ENCODE measurements at regions not wholly inside any gene's neighbourhood (a gene's known extent, or its start where the extent isn't known, plus 50 kb on each side); places are given as distances from the start of the nearest gene placed in this dataset.

- Histone ChIP-seq H4K20me1 (replicated peaks; ENCODE audit: control insufficient read depth, extremely low read depth, insufficient read depth, low read length) (no peaks in the 10 kb centered on the region), H3K36me3 (ENCODE audit: control insufficient read depth in 2 of 2, extremely low read depth in 1 of 2, insufficient read depth in 2 of 2, low read length in 2 of 2) (no peaks in the 10 kb centered on the region), H3K9ac (replicated peaks; ENCODE audit: extremely low read depth, insufficient read depth, low read length) (no peak overlapping the region), H3K4me2 (ENCODE audit: insufficient read depth, low read length) (no peak overlapping the region), H3K27ac (ENCODE audit: insufficient read depth, low read depth, low read length) (no peak overlapping the region), H3K79me2 (ENCODE audit: control insufficient read depth, insufficient read depth, low read length) (no peaks in the 10 kb centered on the region), H3K27me3 (ENCODE audit: control insufficient read depth in 2 of 2, insufficient read depth in 2 of 2, low read length in 2 of 2) (no peaks in the 10 kb centered on the region), H3K9me3 (replicated peaks; ENCODE audit: control insufficient read depth, insufficient read depth, low read length) (no peaks in the 10 kb centered on the region), H2AFZ (ENCODE audit: low read depth, low read length) (no peak overlapping the region), H3K9me1 (replicated peaks; ENCODE audit: control insufficient read depth, extremely low read depth, insufficient read depth, low read length) (no peaks in the 10 kb centered on the region), H3K4me1 (ENCODE audit: control insufficient read depth, extremely low read depth, insufficient read depth, low read length) (no peaks in the 10 kb centered on the region), H3K4me3 (replicated peaks in 1 of 3; ENCODE audit: insufficient read depth in 1 of 3, low read depth in 1 of 3, low read length in 3 of 3) (no peak overlapping the region)
- FAIRE-seq (no peak), DNase-seq (ENCODE audit: low read depth, low spot score) (no peak)
- dilution Hi-C loops (cut with MboI; ENCODE audit: extremely low pct_ligation_motif_present, low sequenced_read_pairs): no loop called here
- no TSS peak for BruUV-seq (replicated peaks)
- TF ChIP-seq EZH2 (IDR thresholded peaks at IDR 0.05; ENCODE audit: borderline replicate concordance, low read depth, low read length, severe bottlenecking) (no peak), MYC (IDR thresholded peaks at IDR 0.05; ENCODE audit: low read depth, low read length) (no peak), POLR2AphosphoS5 (IDR thresholded peaks at IDR 0.05; ENCODE audit: insufficient read depth, low read depth, low read length) (no peak), MAX (IDR thresholded peaks at IDR 0.05; ENCODE audit: insufficient read depth, insufficient read length) (no peak), JUN (IDR thresholded peaks at IDR 0.05; ENCODE audit: borderline replicate concordance, insufficient read depth, insufficient read length, low read depth) (no peak)
- CTCF ChIA-PET: interaction anchor here (0.5 kb wide), 1 partner anchor 222 kb away, joined by 3 read pairs; no protein-coding TSS in a partner anchor
- intact Hi-C loops (cut with micrococcal nuclease): no loop called here
- POLR2A ChIA-PET: interaction anchor here (0.6 kb wide), 1 partner anchor 134 kb away, joined by 6 read pairs; no protein-coding TSS in a partner anchor
These were observed 238.7 kb downstream of the KCTD12 start for GRCh38 chr13:76647550-76647949.

GRCh38 chr13:76646946-76647345, 239.3 kb downstream of the KCTD12 start:
- Histone ChIP-seq H3K27me3 (ENCODE audit: control insufficient read depth in 2 of 2, insufficient read depth in 2 of 2, low read length in 2 of 2) (no peaks in the 10 kb centered on the region), H3K9me1 (replicated peaks; ENCODE audit: control insufficient read depth, extremely low read depth, insufficient read depth, low read length) (no peaks in the 10 kb centered on the region), H3K79me2 (ENCODE audit: control insufficient read depth, insufficient read depth, low read length) (no peaks in the 10 kb centered on the region), H2AFZ (ENCODE audit: low read depth, low read length) (no peak overlapping the region), H3K4me2 (ENCODE audit: insufficient read depth, low read length) (no peak overlapping the region), H3K9ac (replicated peaks; ENCODE audit: extremely low read depth, insufficient read depth, low read length) (no peak overlapping the region), H3K4me3 (replicated peaks in 1 of 3; ENCODE audit: insufficient read depth in 1 of 3, low read depth in 1 of 3, low read length in 3 of 3) (no peak overlapping the region), H4K20me1 (replicated peaks; ENCODE audit: control insufficient read depth, extremely low read depth, insufficient read depth, low read length) (no peaks in the 10 kb centered on the region), H3K27ac (ENCODE audit: insufficient read depth, low read depth, low read length) (no peak overlapping the region), H3K9me3 (replicated peaks; ENCODE audit: control insufficient read depth, insufficient read depth, low read length) (no peaks in the 10 kb centered on the region), H3K36me3 (ENCODE audit: control insufficient read depth in 2 of 2, extremely low read depth in 1 of 2, insufficient read depth in 2 of 2, low read length in 2 of 2) (no peaks in the 10 kb centered on the region), H3K4me1 (ENCODE audit: control insufficient read depth, extremely low read depth, insufficient read depth, low read length) (no peaks in the 10 kb centered on the region)
- POLR2A ChIA-PET: interaction anchor here (0.6 kb wide), 1 partner anchor 133 kb away, joined by 6 read pairs; no protein-coding TSS in a partner anchor
- BruUV-seq (replicated peaks): no TSS peak
- dilution Hi-C loops (cut with MboI; ENCODE audit: extremely low pct_ligation_motif_present, low sequenced_read_pairs): no loop called here
- intact Hi-C loops (cut with micrococcal nuclease): no loop called here
- FAIRE-seq: no peak
- CTCF ChIA-PET: no interaction called here
- TF ChIP-seq JUN (IDR thresholded peaks at IDR 0.05; ENCODE audit: borderline replicate concordance, insufficient read depth, insufficient read length, low read depth): no peak
- no peak for TF ChIP-seq GATA2 (IDR thresholded peaks at IDR 0.05; ENCODE audit: insufficient read depth, insufficient read length, low read depth, low read length)
- no peak for TF ChIP-seq FOS (IDR thresholded peaks at IDR 0.05; ENCODE audit: borderline replicate concordance, insufficient read depth, low read length)
- no peak for TF ChIP-seq CTCF (IDR thresholded peaks at IDR 0.05; ENCODE audit: extremely low read depth in 1 of 2, insufficient read depth in 1 of 2, low read depth in 1 of 2, low read length in 2 of 2)
- TF ChIP-seq POLR2AphosphoS5 (IDR thresholded peaks at IDR 0.05; ENCODE audit: insufficient read depth, low read depth, low read length): no peak
- no peak for TF ChIP-seq MAX (IDR thresholded peaks at IDR 0.05; ENCODE audit: insufficient read depth, insufficient read length)
- TF ChIP-seq POLR2A (IDR thresholded peaks at IDR 0.05; ENCODE audit: low read depth, low read length): no peak
- TF ChIP-seq EZH2 (IDR thresholded peaks at IDR 0.05; ENCODE audit: borderline replicate concordance, low read depth, low read length, severe bottlenecking): no peak
- TF ChIP-seq MYC (IDR thresholded peaks at IDR 0.05; ENCODE audit: low read depth, low read length): no peak
- no peak for DNase-seq (ENCODE audit: low read depth, low spot score)

Data from endothelial cell of umbilical vein (primary cell).